ENCODE measurements at regions not wholly inside any gene's neighbourhood (a gene's known extent, or its start where the extent isn't known, plus 50 kb on each side); places are given as distances from the start of the nearest gene placed in this dataset.
A peak's percentile ranks its signal among the peaks of the same experiment; 100 is the strongest.

- Histone ChIP-seq H3K4me1 (ENCODE audit: control insufficient read depth, insufficient read depth, low read length) (no peaks in the 10 kb centered on the region), H3K4me3 (ENCODE audit: low read length) (no peak overlapping the region), H3K9me3 (ENCODE audit: control insufficient read depth, low read length) (peaks cover 31% of the 10 kb centered on the region), H3K36me3 (ENCODE audit: control insufficient read depth, insufficient read depth, low read length) (no peaks in the 10 kb centered on the region), H3K9ac (ENCODE audit: extremely low read depth, low read length, poor library complexity, severe bottlenecking) (no peak overlapping the region), H3K27me3 (ENCODE audit: control insufficient read depth, insufficient read depth, low read length, poor library complexity, severe bottlenecking) (no peaks in the 10 kb centered on the region), H3K27ac (ENCODE audit: low read depth, low read length) (no peak overlapping the region)
- Mint-ChIP-seq H3K36me3 (ENCODE audit: low read depth) (no peaks in the 10 kb centered on the region), H3K27me3 (ENCODE audit: insufficient read depth) (no peaks in the 10 kb centered on the region), H3K4me3 (no peak overlapping the region), H3K27ac (no peak overlapping the region), H3K4me1 (no peaks in the 10 kb centered on the region), H3K9me3 (peaks cover 39% of the 10 kb centered on the region)
- 70 to 76% methylated on average over 13 of the region's 13 CpGs for WGBS, 2 experiments (ENCODE audit: insufficient coverage in 1 of 2, insufficient read length in 1 of 2)
- no peak for DNase-seq
- TF ChIP-seq CTCF (conservative IDR thresholded peaks at IDR 0.05), result no peak
These were observed 133.9 kb upstream of the CHST15 start for GRCh38 chr10:124227055-124227975.

GRCh38 chr10:124226271-124227054, 133.1 kb upstream of the CHST15 start:
- Mint-ChIP-seq H3K27me3 (ENCODE audit: insufficient read depth) (no peaks in the 10 kb centered on the region), H3K9me3 (peaks cover 39% of the 10 kb centered on the region), H3K4me3 (no peak overlapping the region), H3K4me1 (peaks cover under 1% of the 10 kb centered on the region), H3K36me3 (ENCODE audit: low read depth) (no peaks in the 10 kb centered on the region), H3K27ac (no peak overlapping the region)
- H3K9me3 ChIP-seq (ENCODE audit: control insufficient read depth, low read length), result peaks cover 31% of the 10 kb centered on the region
- no peak overlapping the region for H3K9ac ChIP-seq (ENCODE audit: extremely low read depth, low read length, poor library complexity, severe bottlenecking)
- no peaks in the 10 kb centered on the region for H3K36me3 ChIP-seq (ENCODE audit: control insufficient read depth, insufficient read depth, low read length)
- 85 to 86% methylated on average over 18 of the region's 18 CpGs for WGBS, 2 experiments (ENCODE audit: insufficient coverage in 1 of 2, insufficient read length in 1 of 2)
- TF ChIP-seq CTCF (conservative IDR thresholded peaks at IDR 0.05), result no peak
- no peaks in the 10 kb centered on the region for H3K27me3 ChIP-seq (ENCODE audit: control insufficient read depth, insufficient read depth, low read length, poor library complexity, severe bottlenecking)
- no peak overlapping the region for H3K27ac ChIP-seq (ENCODE audit: low read depth, low read length)
- peak; percentile 2 for DNase-seq
- H3K4me1 ChIP-seq (ENCODE audit: control insufficient read depth, insufficient read depth, low read length), result no peaks in the 10 kb centered on the region
- H3K4me3 ChIP-seq (ENCODE audit: low read length), result no peak overlapping the region

DNA sequence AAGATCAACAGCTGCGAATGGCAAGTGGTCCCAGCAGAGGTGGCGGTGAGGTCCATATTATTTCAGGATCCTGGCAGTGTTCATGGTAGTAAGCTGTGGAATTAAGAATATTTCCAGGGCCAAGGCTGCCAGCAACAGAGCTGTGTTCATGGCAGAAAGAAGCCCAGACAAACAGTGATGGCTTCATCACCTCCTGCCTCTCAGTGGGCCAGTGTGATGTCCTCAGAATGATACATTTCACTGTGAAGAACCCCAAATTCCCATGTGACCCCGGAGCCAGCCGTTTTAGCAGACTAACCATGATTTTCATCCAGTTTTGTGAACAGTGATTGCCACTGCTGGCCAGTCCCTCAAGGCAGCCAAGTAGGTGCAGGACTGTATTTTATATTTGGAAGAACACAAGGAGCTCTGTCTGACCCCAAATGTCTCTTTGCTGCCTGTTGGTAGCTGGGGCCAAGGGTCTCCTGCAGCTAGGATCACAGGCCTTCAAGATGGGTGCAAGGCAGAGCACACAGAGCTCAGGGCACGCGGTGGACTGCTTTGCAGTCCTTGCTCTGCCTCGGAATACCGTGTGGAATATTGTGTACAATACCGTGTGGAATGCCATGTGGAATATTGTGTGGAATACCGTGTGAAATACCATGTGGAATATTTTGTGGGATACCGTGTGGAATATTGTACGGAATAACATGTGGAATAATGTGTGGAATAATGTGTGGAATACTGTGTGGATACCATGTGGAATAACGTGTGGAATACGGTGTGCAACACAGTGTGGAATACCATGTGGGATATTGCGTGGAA, 132.3 kb upstream of the CHST15 start:
- Histone ChIP-seq H3K4me1 (ENCODE audit: control insufficient read depth, insufficient read depth, low read length) (no peaks in the 10 kb centered on the region), H3K27me3 (ENCODE audit: control insufficient read depth, insufficient read depth, low read length, poor library complexity, severe bottlenecking) (no peaks in the 10 kb centered on the region), H3K27ac (ENCODE audit: low read depth, low read length) (no peak overlapping the region), H3K36me3 (ENCODE audit: control insufficient read depth, insufficient read depth, low read length) (no peaks in the 10 kb centered on the region), H3K9ac (ENCODE audit: extremely low read depth, low read length, poor library complexity, severe bottlenecking) (no peak overlapping the region), H3K9me3 (ENCODE audit: control insufficient read depth, low read length) (peaks cover 31% of the 10 kb centered on the region), H3K4me3 (ENCODE audit: low read length) (no peak overlapping the region)
- no peaks in the 10 kb centered on the region for H3K36me3 Mint-ChIP-seq (ENCODE audit: low read depth)
- H3K27ac Mint-ChIP-seq, result no peak overlapping the region
- peaks cover 36% of the 10 kb centered on the region for H3K9me3 Mint-ChIP-seq
- no peak overlapping the region for H3K4me3 Mint-ChIP-seq
- peak; percentile 14 for DNase-seq
- H3K4me1 Mint-ChIP-seq, result peaks cover 1% of the 10 kb centered on the region
- H3K27me3 Mint-ChIP-seq (ENCODE audit: insufficient read depth), result no peaks in the 10 kb centered on the region
- WGBS, 2 experiments (ENCODE audit: insufficient coverage in 1 of 2, insufficient read length in 1 of 2), result 91 to 94% methylated on average over 14 to 15 of the region's 15 CpGs
- no peak for TF ChIP-seq CTCF (conservative IDR thresholded peaks at IDR 0.05)
